CD4-positive, alpha-beta T cell (primary cell): ENCODE measurements at regions not wholly inside any gene's neighbourhood (a gene's known extent, or its start where the extent isn't known, plus 50 kb on each side); places are given as distances from the start of the nearest gene placed in this dataset.
"Not testable (repeated sequence)": the region's sequence is repeated elsewhere in the genome, so short reads cannot be mapped to it uniquely, and the experiment has no call there.

Source experiments
- ATAC-seq: fragments of 200-7000 bp; cut with Tn5 transposase; one replicate; pipeline ENCODE4 v1.10.0; 2022; ENCODE audit warnings: mild to moderate bottlenecking; ENCODE audit not compliant: poor library complexity
- CTCF ChIA-PET: fragments of 350-600 bp; sonication (Branson Sonifier 250); formaldehyde crosslinking; loops from one replicate; lab custom pipeline; 2021; ENCODE audit warnings: antibody characterized with exemption, inconsistent platforms; lab: Charles Lee
- POLR2A ChIA-PET: fragments of 350-600 bp; sonication (Branson Sonifier 250); formaldehyde crosslinking; loops from one replicate; lab custom pipeline; 2021; ENCODE audit warnings: antibody characterized with exemption, inconsistent platforms; lab: Charles Lee
- DNase-seq, 14 experiments: peaks; one replicate each; pipeline ENCODE4 v3.0.0-alpha.2; 2013 to 2020; ENCODE audit warnings: mixed read lengths in 2 of 14
- H3K27ac ChIP-seq, 2 donors: one replicate each; pipeline versions ENCODE4 v1.5.1 to v1.7.0; 2013; ENCODE audit warnings: low read length in 2 of 2, low read depth in 1 of 2, mild to moderate bottlenecking in 1 of 2
- H3K27me3 ChIP-seq, 2 experiments: 1 replicate in 1 of 2; 2 replicates in 1 of 2; pipeline versions ENCODE4 v1.6.1 to v1.7.0; 2013; ENCODE audit warnings: low read length in 2 of 2, control low read depth in 1 of 2, mild to moderate bottlenecking in 1 of 2, moderate library complexity in 1 of 2; ENCODE audit not compliant: insufficient read depth in 2 of 2, control insufficient read depth in 1 of 2
- H3K36me3 ChIP-seq: one replicate; pipeline ENCODE4 v1.6.1; 2013; ENCODE audit warnings: low read length, control low read depth; ENCODE audit not compliant: insufficient read depth
- H3K4me1 ChIP-seq: one replicate; pipeline ENCODE4 v1.6.1; 2013; ENCODE audit warnings: low read length, control low read depth; ENCODE audit not compliant: insufficient read depth
- H3K4me3 ChIP-seq: one replicate; pipeline ENCODE4 v1.5.1; 2013; ENCODE audit warnings: mild to moderate bottlenecking, low read length, moderate library complexity
- H3K9me3 ChIP-seq, 2 experiments: 1 replicate in 1 of 2; 2 replicates in 1 of 2; pipeline versions ENCODE4 v1.6.1 to v1.7.0; 2013; ENCODE audit warnings: low read length in 2 of 2, mild to moderate bottlenecking in 2 of 2, control low read depth in 1 of 2, moderate library complexity in 1 of 2; ENCODE audit not compliant: control insufficient read depth in 1 of 2, insufficient read depth in 1 of 2
- H3K27ac Mint-ChIP-seq: one replicate; pipeline ENCODE4 v1.8.0; 2020; ENCODE audit warnings: mixed read lengths
- H3K27me3 Mint-ChIP-seq: one replicate; pipeline ENCODE4 v1.8.0; 2021; ENCODE audit warnings: mixed read lengths
- H3K36me3 Mint-ChIP-seq: one replicate; pipeline ENCODE4 v1.8.0; 2021; ENCODE audit warnings: low read depth, mixed read lengths
- H3K4me1 Mint-ChIP-seq: one replicate; pipeline ENCODE4 v1.8.0; 2021; ENCODE audit warnings: low read depth, mixed read lengths
- H3K4me3 Mint-ChIP-seq: one replicate; pipeline ENCODE4 v1.8.0; 2020; ENCODE audit warnings: mild to moderate bottlenecking, mixed read lengths
- H3K9me3 Mint-ChIP-seq: one replicate; pipeline ENCODE4 v1.8.0; 2020; ENCODE audit warnings: mixed read lengths
- intact Hi-C, 2 experiments: fragments of 100-400 bp; cut with DNase I in 1 of 2; cut with micrococcal nuclease in 1 of 2; formaldehyde crosslinking; loops; one replicate each; pipeline versions ENCODE4 v1.15.1 to v1.9.0; 2023 to 2025; cut with DNase I, micrococcal nuclease

DNA sequence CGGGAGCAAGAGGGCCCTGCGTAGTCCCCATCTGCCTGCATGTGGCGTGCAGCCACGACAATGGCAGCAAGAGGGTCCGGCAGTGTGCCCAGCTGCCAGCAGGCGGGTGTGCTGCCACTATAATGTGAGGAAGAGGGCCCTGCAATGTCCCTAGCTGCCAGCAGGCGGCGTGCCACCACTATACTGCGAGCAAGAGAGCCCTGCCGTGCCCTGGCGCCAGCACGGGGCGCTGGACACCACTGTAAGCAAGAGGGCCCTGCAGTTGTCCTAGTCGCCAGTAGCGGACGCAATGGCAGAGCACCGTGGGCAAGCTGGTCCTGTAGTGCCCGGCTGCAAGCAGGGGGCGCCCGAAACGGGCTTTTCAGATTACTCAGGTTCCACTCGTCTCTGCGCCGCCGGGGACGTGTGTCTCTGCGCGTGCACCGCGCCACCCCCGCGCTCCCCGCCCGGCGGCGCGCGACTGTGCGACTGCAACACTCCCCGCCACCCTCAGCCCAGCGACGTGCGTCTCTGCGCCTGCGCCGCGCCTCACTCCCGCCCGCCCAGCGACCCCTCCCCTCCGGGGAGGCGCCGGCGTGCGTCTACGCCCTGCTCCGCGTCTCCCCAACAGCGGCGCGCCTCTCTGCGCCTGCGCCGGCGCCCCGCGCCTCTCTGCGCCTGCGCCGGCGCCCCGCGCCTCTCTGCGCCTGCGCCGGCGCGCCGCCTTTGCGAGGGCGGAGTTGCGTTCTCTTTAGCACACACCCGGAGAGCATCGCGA, 159.4 kb upstream of the FRG2B start:
- H3K27ac ChIP-seq, H3K4me3 Mint-ChIP-seq, H3K9me3 Mint-ChIP-seq, H3K27me3 Mint-ChIP-seq, intact Hi-C loops, H3K9me3 ChIP-seq, CTCF ChIA-PET, ATAC-seq, H3K36me3 Mint-ChIP-seq, H3K27me3 ChIP-seq, H3K4me1 Mint-ChIP-seq, H3K36me3 ChIP-seq, H3K27ac Mint-ChIP-seq, POLR2A ChIA-PET, H3K4me1 ChIP-seq, H3K4me3 ChIP-seq, DNase-seq: not testable (repeated sequence)

DNA sequence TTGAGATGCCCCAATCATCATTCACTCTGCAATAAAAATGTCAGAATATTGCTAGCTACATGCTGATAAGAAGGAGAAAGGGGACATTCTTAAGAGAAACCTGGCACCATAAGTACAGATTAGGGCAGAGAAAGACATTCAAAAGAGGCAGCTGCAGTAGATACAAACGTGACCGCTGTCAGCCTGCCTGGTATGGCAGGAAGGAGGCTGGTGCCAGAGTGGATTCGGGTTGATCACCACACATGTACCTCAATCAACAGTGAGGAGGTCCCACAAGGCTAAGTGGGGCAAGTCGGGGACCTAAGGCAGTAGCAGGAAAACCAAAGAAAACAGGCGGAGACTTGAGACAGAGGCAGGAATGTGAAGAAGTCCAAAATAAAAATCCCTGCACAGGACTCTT, 158.6 kb upstream of the FRG2B start:
- H3K27ac ChIP-seq, H3K27ac Mint-ChIP-seq, H3K9me3 Mint-ChIP-seq, H3K36me3 Mint-ChIP-seq, POLR2A ChIA-PET, H3K4me3 ChIP-seq, H3K9me3 ChIP-seq, H3K36me3 ChIP-seq, CTCF ChIA-PET, H3K27me3 ChIP-seq, H3K4me3 Mint-ChIP-seq, ATAC-seq, intact Hi-C loops, DNase-seq, H3K4me1 Mint-ChIP-seq, H3K27me3 Mint-ChIP-seq, H3K4me1 ChIP-seq: not testable (repeated sequence)

DNA sequence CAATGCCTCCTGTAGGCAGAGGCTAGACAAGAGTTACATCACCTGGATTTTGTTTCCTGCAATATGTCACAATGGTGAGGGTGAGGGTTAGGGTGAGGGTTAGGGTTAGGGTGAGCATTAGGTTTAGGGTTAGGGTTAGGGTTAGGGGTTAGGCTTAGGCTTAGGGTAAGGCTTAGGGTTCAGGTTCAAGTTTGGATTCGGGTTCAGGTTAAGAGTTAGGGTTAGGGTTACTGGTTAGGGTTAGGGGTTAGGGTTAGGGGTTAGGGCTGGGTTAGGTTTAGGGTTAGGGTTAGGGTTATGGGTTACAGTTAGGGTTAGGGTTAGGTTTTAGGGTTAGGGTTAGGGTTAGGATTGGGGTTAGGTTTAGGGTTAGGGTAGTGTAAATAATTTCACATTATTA, 138.7 kb upstream of the FRG2B start:
- H3K4me3 Mint-ChIP-seq, CTCF ChIA-PET, DNase-seq, ATAC-seq, H3K27ac ChIP-seq, H3K36me3 Mint-ChIP-seq, H3K9me3 Mint-ChIP-seq, H3K4me1 ChIP-seq, H3K27me3 ChIP-seq, H3K36me3 ChIP-seq, intact Hi-C loops, H3K9me3 ChIP-seq, POLR2A ChIA-PET, H3K4me1 Mint-ChIP-seq, H3K4me3 ChIP-seq, H3K27me3 Mint-ChIP-seq, H3K27ac Mint-ChIP-seq: not testable (repeated sequence)

DNA sequence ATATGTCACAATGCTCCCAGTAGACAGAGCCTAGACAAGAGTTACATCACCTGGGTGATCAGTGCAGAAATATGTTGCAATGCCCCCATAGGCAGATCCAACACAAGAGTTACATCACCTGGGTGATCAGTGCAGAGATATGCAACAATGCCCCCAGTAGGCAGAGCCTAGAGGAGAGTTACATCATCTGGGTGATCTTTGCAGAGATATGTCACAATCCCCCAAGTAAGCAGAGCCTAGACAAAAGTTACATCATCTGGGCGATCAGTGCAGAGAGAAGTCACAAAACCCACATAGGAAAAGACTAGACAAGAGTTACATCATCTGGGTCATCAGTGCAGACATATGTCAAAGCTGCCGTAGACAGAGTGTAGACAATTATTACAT, 138.2 kb upstream of the FRG2B start:
- H3K36me3 ChIP-seq, H3K9me3 ChIP-seq, H3K4me3 Mint-ChIP-seq, H3K27ac Mint-ChIP-seq, H3K36me3 Mint-ChIP-seq, H3K4me1 ChIP-seq, intact Hi-C loops, H3K9me3 Mint-ChIP-seq, H3K27me3 Mint-ChIP-seq, POLR2A ChIA-PET, H3K4me1 Mint-ChIP-seq, H3K27me3 ChIP-seq, H3K4me3 ChIP-seq, CTCF ChIA-PET, H3K27ac ChIP-seq: not testable (repeated sequence)
- ATAC-seq (peak; percentile 32), DNase-seq (peak in 1 of 14 experiments; percentile 1)

DNA sequence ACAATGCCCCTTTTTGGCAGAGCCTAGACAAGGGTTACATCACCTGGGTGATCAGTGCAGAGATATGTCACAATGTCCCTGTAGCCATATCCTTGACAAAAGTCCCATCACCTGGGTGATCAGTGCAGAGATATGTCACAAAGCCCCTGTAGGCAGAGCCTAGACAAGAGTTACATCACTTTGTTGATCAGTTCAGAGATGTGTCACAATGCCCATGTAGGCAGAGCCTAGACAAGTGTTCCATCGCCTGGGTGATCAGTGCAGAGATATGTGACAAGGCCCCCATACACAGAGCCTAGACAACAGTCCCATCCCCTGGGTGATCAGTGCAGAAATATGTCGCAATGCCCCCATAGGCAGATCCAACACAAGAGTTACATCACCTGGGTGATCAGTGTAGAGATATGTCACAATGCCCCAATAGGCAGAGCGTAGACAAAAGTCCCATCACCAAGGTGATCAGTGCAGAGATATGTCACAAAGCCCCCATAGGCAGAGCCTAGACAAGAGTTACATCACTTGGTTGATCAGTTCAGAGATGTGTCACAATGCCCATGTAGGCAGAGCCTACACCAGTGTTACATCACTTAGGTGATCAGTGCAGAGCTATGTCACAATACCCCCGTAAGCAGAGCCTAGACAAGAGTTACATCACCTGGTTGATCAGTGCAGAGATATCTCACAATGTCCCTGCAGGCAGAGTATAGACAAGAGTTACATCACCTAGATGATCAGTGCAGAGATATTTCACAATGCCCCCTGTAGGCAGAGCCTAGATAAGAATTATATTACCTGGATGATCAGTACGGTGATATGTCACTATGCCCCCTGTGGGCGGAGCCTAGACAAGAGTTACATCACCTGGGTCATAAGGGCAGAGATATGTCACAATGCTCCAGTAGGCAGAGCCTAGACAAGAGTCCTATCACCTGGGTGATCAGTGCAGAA, 137.6 kb upstream of the FRG2B start:
- CTCF ChIA-PET, intact Hi-C loops: not testable (repeated sequence)

DNA sequence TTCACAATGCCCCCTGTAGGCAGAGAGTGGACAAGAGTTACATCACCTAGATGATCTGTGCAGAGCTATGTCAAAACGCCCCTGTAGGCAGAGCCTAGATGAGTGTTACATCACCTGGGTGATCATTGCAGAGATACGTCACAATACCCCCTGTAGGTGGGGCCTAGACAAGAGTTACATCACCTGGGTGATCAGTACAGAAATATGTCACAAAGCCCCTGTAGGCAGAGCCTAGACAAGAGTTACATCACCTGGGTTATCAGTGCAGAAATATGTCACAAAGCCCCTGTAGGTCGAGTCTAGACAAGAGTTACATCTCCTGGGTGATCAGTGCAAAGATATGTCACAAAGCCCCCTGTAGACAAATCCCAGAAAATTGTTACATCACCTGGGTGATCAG, 136.6 kb upstream of the FRG2B start:
- H3K4me1 Mint-ChIP-seq, CTCF ChIA-PET, H3K36me3 ChIP-seq, H3K27ac Mint-ChIP-seq, H3K4me1 ChIP-seq, DNase-seq, H3K4me3 ChIP-seq, POLR2A ChIA-PET, H3K9me3 Mint-ChIP-seq, intact Hi-C loops, H3K27ac ChIP-seq, H3K27me3 ChIP-seq, H3K36me3 Mint-ChIP-seq, H3K4me3 Mint-ChIP-seq, H3K9me3 ChIP-seq, H3K27me3 Mint-ChIP-seq, ATAC-seq: not testable (repeated sequence)

More for the DNA sequence above, 137.6 kb upstream of the FRG2B start:
- H3K36me3 Mint-ChIP-seq, H3K27me3 Mint-ChIP-seq, H3K27me3 ChIP-seq, H3K27ac Mint-ChIP-seq, H3K4me1 Mint-ChIP-seq, POLR2A ChIA-PET, H3K4me3 Mint-ChIP-seq, H3K4me3 ChIP-seq, H3K9me3 Mint-ChIP-seq, H3K36me3 ChIP-seq, H3K27ac ChIP-seq, H3K4me1 ChIP-seq, H3K9me3 ChIP-seq: not testable (repeated sequence)
- peak; percentile 32 for ATAC-seq
- DNase-seq, result peak in 2 of 14 experiments; percentile 0 to 2

DNA sequence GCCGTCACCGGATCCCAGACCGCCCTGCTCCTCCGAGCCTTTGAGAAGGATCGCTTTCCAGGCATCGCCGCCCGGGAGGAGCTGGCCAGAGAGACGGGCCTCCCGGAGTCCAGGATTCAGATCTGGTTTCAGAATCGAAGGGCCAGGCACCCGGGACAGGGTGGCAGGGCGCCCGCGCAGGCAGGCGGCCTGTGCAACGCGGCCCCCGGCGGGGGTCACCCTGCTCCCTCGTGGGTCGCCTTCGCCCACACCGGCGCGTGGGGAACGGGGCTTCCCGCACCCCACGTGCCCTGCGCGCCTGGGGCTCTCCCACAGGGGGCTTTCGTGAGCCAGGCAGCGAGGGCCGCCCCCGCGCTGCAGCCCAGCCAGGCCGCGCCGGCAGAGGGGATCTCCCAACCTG, 127.0 kb upstream of the FRG2B start:
- H3K36me3 Mint-ChIP-seq, H3K4me3 ChIP-seq, intact Hi-C loops, H3K27ac Mint-ChIP-seq, H3K4me1 Mint-ChIP-seq, DNase-seq, H3K36me3 ChIP-seq, H3K9me3 ChIP-seq, H3K9me3 Mint-ChIP-seq, H3K27me3 ChIP-seq, POLR2A ChIA-PET, H3K27me3 Mint-ChIP-seq, CTCF ChIA-PET, H3K4me3 Mint-ChIP-seq, H3K4me1 ChIP-seq, ATAC-seq, H3K27ac ChIP-seq: not testable (repeated sequence)
